Uterus (tissue), 3 donors: ENCODE measurements at regions not wholly inside any gene's neighbourhood (a gene's known extent, or its start where the extent isn't known, plus 50 kb on each side); places are given as distances from the start of the nearest gene placed in this dataset.

Source experiments
- DNase-seq, 2 donors: peaks; one replicate each; pipeline ENCODE4 v3.0.0-alpha.2; 2019 to 2020
- H3K27ac ChIP-seq, 2 donors: fragments of 200-600 bp; sonication (generic); 1 replicate in 1 of 2; 2 replicates in 1 of 2; pipeline ENCODE4 v1.5.1; 2016 to 2018
- H3K27me3 ChIP-seq, 2 donors: fragments of 200-600 bp; sonication (generic); one replicate each; pipeline ENCODE4 v1.5.1; 2018 to 2019; ENCODE audit warnings: control low read depth in 1 of 2
- H3K36me3 ChIP-seq, 2 donors: fragments of 200-600 bp; sonication (generic); one replicate each; pipeline ENCODE4 v1.5.1; 2019; ENCODE audit warnings: control low read depth in 1 of 2
- H3K4me1 ChIP-seq, 2 donors: fragments of 200-600 bp; sonication (generic); one replicate each; pipeline ENCODE4 v1.5.1; 2018 to 2019; ENCODE audit warnings: control low read depth in 1 of 2
- H3K4me3 ChIP-seq, 2 donors: fragments of 200-600 bp; sonication (generic); 1 replicate in 1 of 2; 2 replicates in 1 of 2; pipeline ENCODE4 v1.5.1; 2018 to 2019; ENCODE audit warnings: mild to moderate bottlenecking in 1 of 2
- H3K9me3 ChIP-seq, 2 donors: fragments of 200-600 bp; sonication (generic); one replicate each; pipeline ENCODE4 v1.5.1; 2019; ENCODE audit warnings: control low read depth in 1 of 2
- POLR2A ChIP-seq, 2 donors: fragments of 450-650 bp; IDR thresholded peaks; one replicate each; pipeline ENCODE4 v1.6.1; 2016; ENCODE audit warnings: antibody characterized with exemption in 2 of 2, mild to moderate bottlenecking in 1 of 2, moderate library complexity in 1 of 2
- intact Hi-C: fragments of 100-400 bp; cut with DNase I; formaldehyde crosslinking; loops from one replicate; pipeline ENCODE4 v1.15.1; 2023; ENCODE audit warnings: low total_unique reads
- TF ChIP-seq, protein P1 (sequence below), 4 experiments: fragments of 200-600 bp in 2 of 4; fragments of 450-650 bp in 2 of 4; sonication (generic) in 2 of 4; IDR thresholded peaks; one replicate each; pipeline ENCODE4 v1.5.1; 2016 to 2019; ENCODE audit warnings: antibody characterized with exemption in 4 of 4, mild to moderate bottlenecking in 2 of 4, moderate library complexity in 1 of 4
- donor health status: DM: yes; HTN: yes; CAD: no.

DNA sequence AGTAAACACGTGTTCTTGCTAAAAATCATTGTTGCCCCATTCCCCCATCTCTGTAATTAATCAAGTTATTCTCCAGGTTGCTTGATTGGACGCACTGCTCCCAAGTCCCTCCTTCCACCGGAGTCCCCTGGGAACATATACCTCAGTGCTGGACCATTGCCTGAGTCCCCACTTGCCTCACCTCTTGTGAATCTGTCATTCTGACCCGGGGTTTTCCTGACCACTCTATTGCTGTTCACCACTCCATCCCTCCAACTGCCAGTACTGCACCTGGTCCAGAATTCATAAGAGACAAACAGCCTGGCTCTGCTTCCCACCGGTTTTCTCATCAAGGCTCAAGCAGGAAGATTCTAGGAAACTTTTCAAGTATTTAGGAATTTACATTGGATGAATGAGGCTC lies 555.9 kb downstream of the VRK1 start:
- intact Hi-C loops: no loop called here
- no peak for DNase-seq
- Histone ChIP-seq H3K27me3 (no peaks in the 10 kb centered on the region), H3K4me1 (no peaks in the 10 kb centered on the region), H3K27ac (no peak overlapping the region), H3K9me3 (no peaks in the 10 kb centered on the region), H3K36me3 (no peaks in the 10 kb centered on the region), H3K4me3 (no peak overlapping the region)
- TF ChIP-seq, protein P1, sequence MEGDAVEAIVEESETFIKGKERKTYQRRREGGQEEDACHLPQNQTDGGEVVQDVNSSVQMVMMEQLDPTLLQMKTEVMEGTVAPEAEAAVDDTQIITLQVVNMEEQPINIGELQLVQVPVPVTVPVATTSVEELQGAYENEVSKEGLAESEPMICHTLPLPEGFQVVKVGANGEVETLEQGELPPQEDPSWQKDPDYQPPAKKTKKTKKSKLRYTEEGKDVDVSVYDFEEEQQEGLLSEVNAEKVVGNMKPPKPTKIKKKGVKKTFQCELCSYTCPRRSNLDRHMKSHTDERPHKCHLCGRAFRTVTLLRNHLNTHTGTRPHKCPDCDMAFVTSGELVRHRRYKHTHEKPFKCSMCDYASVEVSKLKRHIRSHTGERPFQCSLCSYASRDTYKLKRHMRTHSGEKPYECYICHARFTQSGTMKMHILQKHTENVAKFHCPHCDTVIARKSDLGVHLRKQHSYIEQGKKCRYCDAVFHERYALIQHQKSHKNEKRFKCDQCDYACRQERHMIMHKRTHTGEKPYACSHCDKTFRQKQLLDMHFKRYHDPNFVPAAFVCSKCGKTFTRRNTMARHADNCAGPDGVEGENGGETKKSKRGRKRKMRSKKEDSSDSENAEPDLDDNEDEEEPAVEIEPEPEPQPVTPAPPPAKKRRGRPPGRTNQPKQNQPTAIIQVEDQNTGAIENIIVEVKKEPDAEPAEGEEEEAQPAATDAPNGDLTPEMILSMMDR (IDR thresholded peaks at IDR 0.05): no peak
- TF ChIP-seq POLR2A (IDR thresholded peaks at IDR 0.05): no peak

DNA sequence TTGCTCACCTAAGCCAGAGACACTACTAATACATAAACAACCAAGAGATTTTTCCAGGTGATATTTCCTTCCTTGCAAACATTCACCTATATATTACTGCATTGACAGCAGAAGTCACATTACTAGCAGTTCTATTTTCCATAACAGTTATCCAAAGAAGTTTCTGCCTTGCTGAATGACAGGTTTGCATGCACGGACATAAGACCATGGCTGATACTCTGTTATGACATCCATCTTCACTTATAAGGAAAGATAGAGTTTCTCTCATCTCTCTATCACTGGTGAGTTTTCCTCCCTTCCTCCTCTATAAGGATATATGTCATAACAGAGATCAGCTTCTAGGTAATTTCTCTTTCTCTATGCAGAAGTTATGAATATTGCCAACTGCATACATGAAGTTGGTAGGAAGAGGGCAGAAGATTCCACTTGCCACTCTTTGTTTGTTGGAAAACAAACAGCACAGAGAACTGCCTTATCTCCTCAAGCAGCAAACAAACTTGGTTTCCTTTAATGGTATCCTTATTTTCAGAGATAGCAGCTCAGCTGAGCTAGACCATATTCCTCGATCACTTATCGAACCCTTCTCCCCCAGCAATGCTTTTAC lies 557.0 kb downstream of the VRK1 start:
- no peaks in the 10 kb centered on the region for H3K4me1 ChIP-seq
- no peak overlapping the region for H3K27ac ChIP-seq
- no peaks in the 10 kb centered on the region for H3K9me3 ChIP-seq
- intact Hi-C loops: no loop called here
- DNase-seq: no peak
- no peak for TF ChIP-seq POLR2A (IDR thresholded peaks at IDR 0.05)
- TF ChIP-seq, protein P1 (IDR thresholded peaks at IDR 0.05): no peak
- H3K27me3 ChIP-seq: no peaks in the 10 kb centered on the region
- no peaks in the 10 kb centered on the region for H3K36me3 ChIP-seq
- no peak overlapping the region for H3K4me3 ChIP-seq

DNA sequence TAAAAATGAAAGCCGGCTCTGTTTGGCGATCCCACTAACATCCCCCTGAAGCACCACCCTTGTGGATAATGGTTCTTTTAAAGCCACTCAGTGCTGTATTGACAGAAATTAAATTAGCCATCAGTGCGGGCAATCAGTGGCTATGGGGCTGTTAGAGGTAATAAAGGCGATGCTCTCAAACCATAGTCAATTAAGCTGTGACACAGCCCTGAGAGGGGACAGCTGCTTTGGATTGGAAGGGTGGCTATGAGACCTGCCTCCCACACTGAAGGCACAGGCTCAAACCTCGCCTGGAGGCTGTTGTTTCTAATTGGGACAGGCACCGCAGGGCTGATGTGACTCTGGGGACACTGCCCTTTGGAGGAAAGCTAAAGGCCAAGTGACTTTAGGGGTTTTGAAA lies 562.2 kb downstream of the VRK1 start:
- H3K4me3 ChIP-seq: no peak overlapping the region
- TF ChIP-seq POLR2A (IDR thresholded peaks at IDR 0.05): no peak
- TF ChIP-seq, protein P1 (IDR thresholded peaks at IDR 0.05): no peak

DNA sequence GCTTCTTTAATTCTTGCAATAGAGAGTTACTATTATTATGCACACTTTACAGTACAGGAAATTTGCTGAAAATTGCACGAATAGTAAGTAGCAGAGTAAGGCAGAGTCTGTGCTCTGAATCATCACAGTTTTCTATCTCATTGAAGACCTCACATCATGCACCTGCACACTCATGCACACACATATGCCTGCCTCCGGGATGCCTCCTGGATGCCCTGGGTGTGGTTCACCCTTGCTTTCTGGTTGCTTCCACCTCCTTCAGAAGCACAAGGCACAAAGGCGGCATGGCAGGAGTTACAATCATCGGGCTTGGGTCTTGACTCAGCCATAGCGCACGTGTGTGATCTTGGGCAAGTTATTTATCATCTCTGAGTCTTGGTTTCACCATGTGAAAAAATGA lies 564.0 kb downstream of the VRK1 start:
- Histone ChIP-seq H3K9me3 (no peaks in the 10 kb centered on the region), H3K27me3 (no peaks in the 10 kb centered on the region)
- intact Hi-C loops: no loop called here

More for the DNA sequence above, 562.2 kb downstream of the VRK1 start:
- no peak for DNase-seq
- Histone ChIP-seq H3K9me3 (no peaks in the 10 kb centered on the region), H3K4me1 (no peaks in the 10 kb centered on the region), H3K36me3 (no peaks in the 10 kb centered on the region), H3K27ac (no peak overlapping the region), H3K27me3 (no peaks in the 10 kb centered on the region)
- intact Hi-C loops: no loop called here

DNA sequence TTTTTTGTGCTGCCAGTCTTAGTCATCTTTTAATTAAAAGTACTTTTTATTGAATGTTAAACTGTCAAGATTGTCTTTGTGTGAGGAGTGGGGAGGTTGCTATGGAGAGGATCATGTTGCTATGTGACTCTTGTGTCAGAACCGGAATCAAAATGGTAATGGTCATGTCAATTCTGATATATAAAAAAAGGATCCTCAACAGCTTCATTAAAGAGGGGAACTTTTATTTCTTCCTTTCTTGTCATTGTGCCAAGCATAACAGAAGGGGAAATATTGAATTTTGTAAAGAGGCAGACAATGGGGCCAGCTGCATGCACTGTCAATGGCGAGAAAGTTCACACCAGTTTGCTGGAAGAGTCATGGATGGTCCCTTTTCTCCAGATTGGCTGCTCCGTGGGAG lies 564.8 kb downstream of the VRK1 start:
- intact Hi-C loops: no loop called here
- Histone ChIP-seq H3K27ac (no peak overlapping the region), H3K9me3 (no peaks in the 10 kb centered on the region), H3K27me3 (no peaks in the 10 kb centered on the region), H3K36me3 (no peaks in the 10 kb centered on the region), H3K4me1 (no peaks in the 10 kb centered on the region), H3K4me3 (no peak overlapping the region)
- no peak for DNase-seq
- TF ChIP-seq, protein P1 (IDR thresholded peaks at IDR 0.05): no peak
- TF ChIP-seq POLR2A (IDR thresholded peaks at IDR 0.05): no peak

More for the DNA sequence above, 564.0 kb downstream of the VRK1 start:
- H3K4me3 ChIP-seq: no peak overlapping the region
- no peak for TF ChIP-seq POLR2A (IDR thresholded peaks at IDR 0.05)
- TF ChIP-seq, protein P1 (IDR thresholded peaks at IDR 0.05): no peak
- H3K27ac ChIP-seq: no peak overlapping the region
- no peaks in the 10 kb centered on the region for H3K36me3 ChIP-seq
- H3K4me1 ChIP-seq: no peaks in the 10 kb centered on the region
- no peak for DNase-seq
